ENCODE measurements at regions not wholly inside any gene's neighbourhood (a gene's known extent, or its start where the extent isn't known, plus 50 kb on each side); places are given as distances from the start of the nearest gene placed in this dataset.
A peak's percentile ranks its signal among the peaks of the same experiment; 100 is the strongest.

- DNase-seq (ENCODE audit: low read depth) = no peak
Observed at GRCh38 chr16:79370736-79371135, 229.8 kb downstream of the MAF start.

GRCh38 chr16:79369796-79370195, 230.7 kb downstream of the MAF start:
- DNase-seq (ENCODE audit: low read depth) = no peak

- DNase-seq (ENCODE audit: low read depth) = no peak
Observed at GRCh38 chr16:79367822-79368221, 232.7 kb downstream of the MAF start.

GRCh38 chr16:79366635-79367034, 233.9 kb downstream of the MAF start:
- no peak for DNase-seq (ENCODE audit: low read depth)

- DNase-seq (ENCODE audit: low read depth) = peak; percentile 21
Observed at GRCh38 chr16:79365702-79366101, 234.8 kb downstream of the MAF start.

GRCh38 chr16:79363484-79363883, 237.1 kb downstream of the MAF start:
- DNase-seq (ENCODE audit: low read depth) = no peak

- no peak for DNase-seq (ENCODE audit: low read depth)
Observed at GRCh38 chr16:79363035-79363434, 237.5 kb downstream of the MAF start.

- no peak for DNase-seq (ENCODE audit: low read depth)
Observed at GRCh38 chr16:79362300-79362970, 238.1 kb downstream of the MAF start.

- DNase-seq (ENCODE audit: low read depth) = no peak
Observed at GRCh38 chr16:79361132-79361751, 239.3 kb downstream of the MAF start.

GRCh38 chr16:79360267-79360666, 240.3 kb downstream of the MAF start:
- no peak for DNase-seq (ENCODE audit: low read depth)

GRCh38 chr16:79359082-79359481, 241.5 kb downstream of the MAF start:
- no peak for DNase-seq (ENCODE audit: low read depth)

- DNase-seq (ENCODE audit: low read depth) = no peak
Observed at GRCh38 chr16:79358188-79358587, 242.3 kb downstream of the MAF start.

- no peak for DNase-seq (ENCODE audit: low read depth)
Observed at GRCh38 chr16:79355600-79356358, 244.8 kb downstream of the MAF start.

GRCh38 chr16:79351927-79352326, 248.6 kb downstream of the MAF start:
- no peak for DNase-seq (ENCODE audit: low read depth)

GRCh38 chr16:79349803-79350202, 250.7 kb downstream of the MAF start:
- DNase-seq (ENCODE audit: low read depth) = no peak

GRCh38 chr16:79348521-79349306, 251.8 kb downstream of the MAF start:
- DNase-seq (ENCODE audit: low read depth) = no peak

- no peak for DNase-seq (ENCODE audit: low read depth)
Observed at GRCh38 chr16:79347277-79347676, 253.3 kb downstream of the MAF start.

- no peak for DNase-seq (ENCODE audit: low read depth)
Observed at GRCh38 chr16:79339863-79340262, 260.7 kb downstream of the MAF start.

- DNase-seq (ENCODE audit: low read depth) = no peak
Observed at GRCh38 chr16:79337906-79338305, 262.6 kb downstream of the MAF start.

- DNase-seq (ENCODE audit: low read depth) = no peak
Observed at GRCh38 chr16:79336437-79337229, 263.9 kb downstream of the MAF start.

- DNase-seq (ENCODE audit: low read depth) = no peak
Observed at GRCh38 chr16:79334127-79334526, 266.4 kb downstream of the MAF start.

- no peak for DNase-seq (ENCODE audit: low read depth)
Observed at GRCh38 chr16:79331066-79331465, 269.5 kb downstream of the MAF start.
